ENCODE measurements at regions not wholly inside any gene's neighbourhood (a gene's known extent, or its start where the extent isn't known, plus 50 kb on each side); places are given as distances from the start of the nearest gene placed in this dataset.

DNA sequence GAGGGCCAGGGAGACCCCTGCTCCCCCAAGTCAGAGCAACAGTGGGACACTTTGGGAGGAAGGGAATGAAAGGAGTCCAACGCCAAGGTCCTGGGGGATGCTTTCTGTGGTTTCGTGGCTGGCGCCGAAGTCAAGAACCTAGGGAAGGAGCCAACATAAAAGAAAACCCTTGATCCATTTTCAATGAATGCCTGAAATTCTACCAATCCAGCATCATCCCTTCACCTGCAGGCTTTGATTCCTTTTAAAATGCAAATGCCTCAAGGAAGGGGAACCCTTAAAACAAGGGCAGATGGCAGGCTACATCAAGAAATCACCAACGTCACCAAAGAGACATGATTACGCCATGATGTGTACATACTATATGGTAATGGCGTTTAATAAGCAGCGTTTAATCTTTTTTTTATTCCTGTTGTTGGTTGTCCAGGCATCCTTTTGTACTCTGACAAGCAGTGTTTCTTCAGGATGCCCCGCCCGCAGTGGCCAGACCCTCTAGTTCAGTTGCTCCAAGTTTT is 123.3 kb upstream of the SLC1A4 start:
- DNase-seq (ENCODE audit: low spot score) (no peak), ATAC-seq (ENCODE audit: low read depth) (no peak)
- Histone ChIP-seq H3K4me3 (ENCODE audit: severe bottlenecking) (peak overlapping the region; percentile 29), H3K36me3 (ENCODE audit: low read depth) (no peaks in the 10 kb centered on the region), H3K27ac (ENCODE audit: poor library complexity, severe bottlenecking) (no peak overlapping the region), H3K4me1 (ENCODE audit: insufficient read depth, poor library complexity, severe bottlenecking) (no peaks in the 10 kb centered on the region), H3K9me3 (ENCODE audit: severe bottlenecking) (no peaks in the 10 kb centered on the region), H3K27me3 (ENCODE audit: insufficient read depth, poor library complexity, severe bottlenecking) (no peaks in the 10 kb centered on the region)
- TF ChIP-seq, protein P1, sequence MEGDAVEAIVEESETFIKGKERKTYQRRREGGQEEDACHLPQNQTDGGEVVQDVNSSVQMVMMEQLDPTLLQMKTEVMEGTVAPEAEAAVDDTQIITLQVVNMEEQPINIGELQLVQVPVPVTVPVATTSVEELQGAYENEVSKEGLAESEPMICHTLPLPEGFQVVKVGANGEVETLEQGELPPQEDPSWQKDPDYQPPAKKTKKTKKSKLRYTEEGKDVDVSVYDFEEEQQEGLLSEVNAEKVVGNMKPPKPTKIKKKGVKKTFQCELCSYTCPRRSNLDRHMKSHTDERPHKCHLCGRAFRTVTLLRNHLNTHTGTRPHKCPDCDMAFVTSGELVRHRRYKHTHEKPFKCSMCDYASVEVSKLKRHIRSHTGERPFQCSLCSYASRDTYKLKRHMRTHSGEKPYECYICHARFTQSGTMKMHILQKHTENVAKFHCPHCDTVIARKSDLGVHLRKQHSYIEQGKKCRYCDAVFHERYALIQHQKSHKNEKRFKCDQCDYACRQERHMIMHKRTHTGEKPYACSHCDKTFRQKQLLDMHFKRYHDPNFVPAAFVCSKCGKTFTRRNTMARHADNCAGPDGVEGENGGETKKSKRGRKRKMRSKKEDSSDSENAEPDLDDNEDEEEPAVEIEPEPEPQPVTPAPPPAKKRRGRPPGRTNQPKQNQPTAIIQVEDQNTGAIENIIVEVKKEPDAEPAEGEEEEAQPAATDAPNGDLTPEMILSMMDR (IDR thresholded peaks at IDR 0.05; ENCODE audit: poor library complexity, severe bottlenecking) = peak; percentile 89

DNA sequence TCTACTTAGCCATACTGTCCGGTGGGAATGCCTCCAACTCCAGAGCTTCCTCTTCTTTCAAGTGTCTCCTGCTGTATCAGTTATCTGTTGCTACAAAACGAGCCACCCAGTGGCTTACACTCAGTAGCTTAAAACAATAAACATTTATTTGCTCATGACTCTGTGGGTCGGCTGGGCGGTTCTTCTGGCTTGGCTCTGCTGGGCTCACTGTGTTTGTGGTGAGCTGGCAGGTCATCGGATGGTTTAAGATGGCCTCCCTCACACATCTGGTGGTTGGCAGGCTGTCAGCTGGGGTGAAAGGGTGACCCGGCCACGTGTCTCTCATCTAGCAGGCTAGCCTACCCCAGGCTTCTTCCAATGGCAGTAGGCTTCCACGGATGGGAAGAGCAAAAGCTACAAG is 122.4 kb upstream of the SLC1A4 start:
- Histone ChIP-seq H3K9me3 (ENCODE audit: severe bottlenecking) (no peaks in the 10 kb centered on the region), H3K4me3 (ENCODE audit: severe bottlenecking) (no peak overlapping the region), H3K4me1 (ENCODE audit: insufficient read depth, poor library complexity, severe bottlenecking) (no peaks in the 10 kb centered on the region), H3K27ac (ENCODE audit: poor library complexity, severe bottlenecking) (no peak overlapping the region), H3K27me3 (ENCODE audit: insufficient read depth, poor library complexity, severe bottlenecking) (no peaks in the 10 kb centered on the region), H3K36me3 (ENCODE audit: low read depth) (no peaks in the 10 kb centered on the region)
- ATAC-seq (ENCODE audit: low read depth) (no peak), DNase-seq (ENCODE audit: low spot score) (no peak)
- TF ChIP-seq, protein P1 (IDR thresholded peaks at IDR 0.05; ENCODE audit: poor library complexity, severe bottlenecking) = no peak

DNA sequence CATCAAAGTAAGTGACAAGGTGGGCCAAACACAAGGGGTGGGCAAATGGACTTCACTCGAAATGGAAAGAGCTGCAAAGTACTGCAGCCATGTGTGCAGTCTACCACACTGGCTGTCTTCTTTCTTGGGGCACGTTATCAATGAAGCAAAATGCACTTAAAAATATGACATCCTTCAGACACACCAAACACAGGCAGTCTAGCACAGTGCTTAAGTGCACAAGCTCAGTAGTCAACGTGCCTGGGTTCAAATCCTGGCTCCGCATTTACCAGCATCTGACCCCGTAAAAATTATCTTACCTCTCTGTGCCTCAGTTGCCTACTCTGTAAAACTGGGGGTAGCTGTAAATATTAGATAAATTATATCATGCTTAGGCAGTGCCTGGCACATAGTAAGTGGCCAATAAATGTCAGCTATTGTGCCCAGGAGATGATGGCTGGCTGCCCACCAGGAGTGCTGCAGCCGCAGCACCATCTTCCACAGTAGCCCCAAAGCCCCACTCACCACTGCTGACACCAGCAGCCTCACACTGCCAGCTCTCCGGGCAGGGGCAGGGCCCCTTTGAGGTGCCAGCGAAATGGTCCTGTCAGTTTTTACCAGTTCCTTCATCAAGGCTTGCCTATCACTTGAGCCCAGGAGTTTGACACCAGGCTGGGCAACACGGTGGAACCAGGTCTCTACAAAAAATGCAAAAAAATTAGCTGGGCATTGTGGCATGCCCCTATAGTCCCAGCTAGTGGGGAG is 121.8 kb upstream of the SLC1A4 start:
- Histone ChIP-seq H3K27ac (ENCODE audit: poor library complexity, severe bottlenecking) (no peak overlapping the region), H3K9me3 (ENCODE audit: severe bottlenecking) (no peaks in the 10 kb centered on the region), H3K36me3 (ENCODE audit: low read depth) (no peaks in the 10 kb centered on the region), H3K4me3 (ENCODE audit: severe bottlenecking) (no peak overlapping the region), H3K27me3 (ENCODE audit: insufficient read depth, poor library complexity, severe bottlenecking) (no peaks in the 10 kb centered on the region), H3K4me1 (ENCODE audit: insufficient read depth, poor library complexity, severe bottlenecking) (no peaks in the 10 kb centered on the region)
- TF ChIP-seq, protein P1 (IDR thresholded peaks at IDR 0.05; ENCODE audit: poor library complexity, severe bottlenecking) = no peak
- ATAC-seq (ENCODE audit: low read depth) (no peak), DNase-seq (ENCODE audit: low spot score) (no peak)

DNA sequence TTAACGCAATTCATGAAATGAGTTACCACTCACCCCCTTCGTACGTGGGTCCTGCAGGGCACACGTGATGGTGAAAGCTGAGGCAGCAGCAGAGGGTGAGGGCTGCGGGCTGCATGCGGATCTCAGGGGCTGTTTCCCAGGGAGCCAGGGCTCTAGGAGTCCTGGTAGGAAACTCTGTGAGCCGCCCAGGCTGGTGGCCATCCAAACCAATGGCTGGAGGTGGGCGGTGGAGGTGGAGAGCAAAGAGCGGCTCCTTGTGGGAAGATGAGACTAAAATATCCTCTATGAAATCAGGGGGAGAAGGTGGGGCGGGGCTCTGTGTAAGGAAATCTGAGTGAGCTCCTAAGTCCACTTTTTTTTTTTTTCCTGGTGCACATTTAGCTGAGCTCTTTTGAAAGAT is 120.1 kb upstream of the SLC1A4 start:
- H3K9me3 ChIP-seq (ENCODE audit: severe bottlenecking) = no peaks in the 10 kb centered on the region
- no peak overlapping the region for H3K27ac ChIP-seq (ENCODE audit: poor library complexity, severe bottlenecking)
- H3K4me3 ChIP-seq (ENCODE audit: severe bottlenecking) = no peak overlapping the region
- TF ChIP-seq, protein P1 (IDR thresholded peaks at IDR 0.05; ENCODE audit: poor library complexity, severe bottlenecking) = no peak
- H3K36me3 ChIP-seq (ENCODE audit: low read depth) = no peaks in the 10 kb centered on the region
- H3K4me1 ChIP-seq (ENCODE audit: insufficient read depth, poor library complexity, severe bottlenecking) = no peaks in the 10 kb centered on the region
- ATAC-seq (ENCODE audit: low read depth) = no peak
- DNase-seq (ENCODE audit: low spot score) = no peak
- H3K27me3 ChIP-seq (ENCODE audit: insufficient read depth, poor library complexity, severe bottlenecking) = no peaks in the 10 kb centered on the region

DNA sequence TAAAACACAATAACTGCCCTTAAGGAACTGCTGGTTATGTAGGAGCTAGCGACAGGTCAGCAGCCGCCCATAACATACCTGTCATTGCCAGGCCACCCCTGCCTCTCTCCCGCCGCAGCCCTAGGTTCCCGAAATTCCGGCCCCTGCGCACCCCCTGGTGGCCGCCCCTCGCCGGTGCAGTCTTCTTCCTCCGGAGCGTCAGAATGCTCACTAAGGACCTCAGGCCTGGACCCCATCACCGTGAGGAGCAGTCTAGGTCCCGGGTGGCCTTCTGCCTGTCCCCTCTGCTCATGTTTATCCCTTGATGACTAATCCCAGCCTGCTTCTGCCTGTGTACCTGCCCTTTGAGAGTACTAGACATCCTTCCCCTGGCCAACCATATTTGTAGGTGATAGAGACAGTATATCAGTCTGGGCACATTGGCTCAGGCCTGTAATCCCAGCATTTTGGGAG is 115.7 kb upstream of the SLC1A4 start:
- no peaks in the 10 kb centered on the region for H3K27me3 ChIP-seq (ENCODE audit: insufficient read depth, poor library complexity, severe bottlenecking)
- peaks cover 17% of the 10 kb centered on the region for H3K4me1 ChIP-seq (ENCODE audit: insufficient read depth, poor library complexity, severe bottlenecking)
- TF ChIP-seq, protein P1 (IDR thresholded peaks at IDR 0.05; ENCODE audit: poor library complexity, severe bottlenecking) = peak; percentile 93
- H3K9me3 ChIP-seq (ENCODE audit: severe bottlenecking) = no peaks in the 10 kb centered on the region
- no peak overlapping the region for H3K27ac ChIP-seq (ENCODE audit: poor library complexity, severe bottlenecking)
- H3K36me3 ChIP-seq (ENCODE audit: low read depth) = no peaks in the 10 kb centered on the region
- no peak overlapping the region for H3K4me3 ChIP-seq (ENCODE audit: severe bottlenecking)
- peak; percentile 63 for ATAC-seq (ENCODE audit: low read depth)
- DNase-seq (ENCODE audit: low spot score) = no peak
